Upper lobe of right lung (tissue), 1 donor: ENCODE measurements at regions not wholly inside any gene's neighbourhood (a gene's known extent, or its start where the extent isn't known, plus 50 kb on each side); places are given as distances from the start of the nearest gene placed in this dataset.

Experiments used
- ATAC-seq: fragments of 200-7000 bp; cut with Tn5 transposase; one replicate; pipeline ENCODE4 v1.9.1; 2020; ENCODE audit warnings: mild to moderate bottlenecking, moderate library complexity
- DNase-seq: peaks from one replicate; pipeline ENCODE4 v3.0.0-alpha.2; 2020
- H3K27ac ChIP-seq: fragments of 200-600 bp; one replicate; pipeline ENCODE4 v1.8.0; 2022
- H3K27me3 ChIP-seq: fragments of 200-600 bp; one replicate; pipeline ENCODE4 v1.8.0; 2022; ENCODE audit warnings: mild to moderate bottlenecking
- H3K36me3 ChIP-seq: fragments of 200-600 bp; one replicate; pipeline ENCODE4 v1.8.0; 2022
- H3K4me1 ChIP-seq: fragments of 200-600 bp; one replicate; pipeline ENCODE4 v1.8.0; 2022
- H3K4me3 ChIP-seq: fragments of 200-600 bp; one replicate; pipeline ENCODE4 v1.8.0; 2022; ENCODE audit warnings: mild to moderate bottlenecking
- H3K9me3 ChIP-seq: fragments of 200-600 bp; one replicate; pipeline ENCODE4 v1.8.0; 2022
- intact Hi-C: fragments of 100-400 bp; cut with DNase I; formaldehyde crosslinking; loops from one replicate; pipeline ENCODE4 v1.11.0; 2022
- TF ChIP-seq, protein P1 (sequence below): fragments of 200-600 bp; IDR thresholded peaks from one replicate; pipeline ENCODE4 v1.8.0; 2022; ENCODE audit warnings: antibody characterized with exemption
- donor health status: DM: no; HTN: yes; CAD: no; lungs with severe emphysema.

- DNase-seq, result no peak
- no peaks in the 10 kb centered on the region for H3K36me3 ChIP-seq
- intact Hi-C loops, result no loop called here
- H3K9me3 ChIP-seq, result no peaks in the 10 kb centered on the region
- no peaks in the 10 kb centered on the region for H3K27me3 ChIP-seq
- no peaks in the 10 kb centered on the region for H3K4me1 ChIP-seq
- peak overlapping the region; percentile 39 for H3K4me3 ChIP-seq
- TF ChIP-seq, protein P1, sequence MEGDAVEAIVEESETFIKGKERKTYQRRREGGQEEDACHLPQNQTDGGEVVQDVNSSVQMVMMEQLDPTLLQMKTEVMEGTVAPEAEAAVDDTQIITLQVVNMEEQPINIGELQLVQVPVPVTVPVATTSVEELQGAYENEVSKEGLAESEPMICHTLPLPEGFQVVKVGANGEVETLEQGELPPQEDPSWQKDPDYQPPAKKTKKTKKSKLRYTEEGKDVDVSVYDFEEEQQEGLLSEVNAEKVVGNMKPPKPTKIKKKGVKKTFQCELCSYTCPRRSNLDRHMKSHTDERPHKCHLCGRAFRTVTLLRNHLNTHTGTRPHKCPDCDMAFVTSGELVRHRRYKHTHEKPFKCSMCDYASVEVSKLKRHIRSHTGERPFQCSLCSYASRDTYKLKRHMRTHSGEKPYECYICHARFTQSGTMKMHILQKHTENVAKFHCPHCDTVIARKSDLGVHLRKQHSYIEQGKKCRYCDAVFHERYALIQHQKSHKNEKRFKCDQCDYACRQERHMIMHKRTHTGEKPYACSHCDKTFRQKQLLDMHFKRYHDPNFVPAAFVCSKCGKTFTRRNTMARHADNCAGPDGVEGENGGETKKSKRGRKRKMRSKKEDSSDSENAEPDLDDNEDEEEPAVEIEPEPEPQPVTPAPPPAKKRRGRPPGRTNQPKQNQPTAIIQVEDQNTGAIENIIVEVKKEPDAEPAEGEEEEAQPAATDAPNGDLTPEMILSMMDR, result no peak
- ATAC-seq, result peak; percentile 90
- peak overlapping the region; percentile 51 for H3K27ac ChIP-seq
These were observed 60.0 kb upstream of the BTN3A2 start for GRCh38 chr6:26304797-26305640.

- no peaks in the 10 kb centered on the region for H3K9me3 ChIP-seq
- peak overlapping the region; percentile 51 for H3K27ac ChIP-seq
- no peaks in the 10 kb centered on the region for H3K4me1 ChIP-seq
- ATAC-seq (no peak), DNase-seq (no peak)
- intact Hi-C loops, result no loop called here
- H3K27me3 ChIP-seq, result no peaks in the 10 kb centered on the region
- H3K36me3 ChIP-seq, result no peaks in the 10 kb centered on the region
- H3K4me3 ChIP-seq, result no peak overlapping the region
- TF ChIP-seq, protein P1, result no peak
These were observed 59.4 kb upstream of the BTN3A2 start for GRCh38 chr6:26305641-26305969.

GRCh38 chr6:26306232-26306631 lies 58.8 kb upstream of the BTN3A2 start:
- Histone ChIP-seq H3K4me3 (no peak overlapping the region), H3K27ac (no peak overlapping the region), H3K36me3 (no peaks in the 10 kb centered on the region), H3K4me1 (peaks cover under 1% of the 10 kb centered on the region), H3K27me3 (no peaks in the 10 kb centered on the region), H3K9me3 (no peaks in the 10 kb centered on the region)
- TF ChIP-seq, protein P1, result no peak
- intact Hi-C loops, result no loop called here
- DNase-seq, result no peak
- no peak for ATAC-seq

DNA sequence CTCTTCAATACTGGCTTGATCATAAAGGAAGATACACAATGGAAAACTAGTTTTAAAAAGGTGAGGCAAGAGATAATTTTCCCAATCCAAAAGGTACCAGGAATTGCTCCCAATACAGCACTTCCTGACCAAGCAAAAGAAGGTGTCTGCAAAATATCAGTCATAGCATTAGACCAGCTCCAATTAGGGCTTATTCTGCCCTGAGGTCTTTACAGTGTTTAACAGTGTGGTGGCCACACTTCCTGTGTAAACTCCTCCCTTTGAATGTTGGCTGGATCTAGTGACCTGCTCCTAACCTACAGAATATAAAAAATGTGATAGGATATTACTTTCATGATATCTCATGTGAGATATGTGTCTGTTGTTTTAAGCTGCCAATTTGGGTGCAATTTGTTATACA lies 57.1 kb upstream of the BTN3A2 start:
- TF ChIP-seq, protein P1, result no peak
- DNase-seq (no peak), ATAC-seq (no peak)
- no peak overlapping the region for H3K27ac ChIP-seq
- intact Hi-C loops, result no loop called here
- no peak overlapping the region for H3K4me3 ChIP-seq
- H3K36me3 ChIP-seq, result no peaks in the 10 kb centered on the region
- H3K4me1 ChIP-seq, result peaks cover 9% of the 10 kb centered on the region
- no peaks in the 10 kb centered on the region for H3K9me3 ChIP-seq
- no peaks in the 10 kb centered on the region for H3K27me3 ChIP-seq

GRCh38 chr6:26309731-26310142 lies 55.3 kb upstream of the BTN3A2 start:
- Histone ChIP-seq H3K4me3 (no peak overlapping the region), H3K36me3 (no peaks in the 10 kb centered on the region), H3K9me3 (no peaks in the 10 kb centered on the region), H3K4me1 (peaks cover 9% of the 10 kb centered on the region), H3K27ac (no peak overlapping the region), H3K27me3 (no peaks in the 10 kb centered on the region)
- intact Hi-C loops, result no loop called here
- DNase-seq (no peak), ATAC-seq (no peak)
- TF ChIP-seq, protein P1, result no peak

GRCh38 chr6:26311012-26311384 lies 54.0 kb upstream of the BTN3A2 start:
- TF ChIP-seq, protein P1, result no peak
- Histone ChIP-seq H3K4me1 (peaks cover 9% of the 10 kb centered on the region), H3K36me3 (no peaks in the 10 kb centered on the region), H3K27ac (no peak overlapping the region), H3K9me3 (no peaks in the 10 kb centered on the region), H3K27me3 (no peaks in the 10 kb centered on the region), H3K4me3 (no peak overlapping the region)
- ATAC-seq, result no peak
- DNase-seq, result no peak
- intact Hi-C loops, result no loop called here
